H9 (cell line): ENCODE measurements at regions not wholly inside any gene's neighbourhood (a gene's known extent, or its start where the extent isn't known, plus 50 kb on each side); places are given as distances from the start of the nearest gene placed in this dataset.

Experiments used
- DNase-seq: peaks from one replicate; pipeline ENCODE4 v3.0.0-alpha.2; 2017
- H2AFZ ChIP-seq: one replicate; pipeline ENCODE4 v1.6.1; 2013; ENCODE audit warnings: mild to moderate bottlenecking, low read length, control low read depth, moderate library complexity
- H2AK5ac ChIP-seq: 2 replicates; pipeline ENCODE4 v1.6.1; 2013; ENCODE audit warnings: low read length, control low read depth, mixed read lengths; ENCODE audit not compliant: insufficient read length
- H2BK120ac ChIP-seq: one replicate; pipeline ENCODE4 v1.6.1; 2013; ENCODE audit warnings: low read depth, mild to moderate bottlenecking, low read length, control low read depth, inconsistent platforms; ENCODE audit not compliant: poor library complexity, severe bottlenecking
- H2BK12ac ChIP-seq: 2 replicates; pipeline ENCODE4 v1.6.1; 2013; ENCODE audit warnings: low read length, control low read depth, mixed read lengths, low read depth; ENCODE audit not compliant: insufficient read length
- H2BK15ac ChIP-seq: 2 replicates; pipeline ENCODE4 v1.6.1; 2013; ENCODE audit warnings: low read depth, low read length, control low read depth
- H2BK20ac ChIP-seq: one replicate; pipeline ENCODE4 v1.6.1; 2013; ENCODE audit warnings: low read depth, mild to moderate bottlenecking, low read length, control low read depth, inconsistent platforms; ENCODE audit not compliant: poor library complexity, severe bottlenecking
- H2BK5ac ChIP-seq: 2 replicates; pipeline ENCODE4 v1.6.1; 2013; ENCODE audit warnings: low read length, control low read depth, mixed read lengths; ENCODE audit not compliant: insufficient read length
- H3K14ac ChIP-seq: 2 replicates; pipeline ENCODE4 v1.6.1; 2013; ENCODE audit warnings: low read length, control low read depth; ENCODE audit not compliant: insufficient read depth
- H3K18ac ChIP-seq: 2 replicates; pipeline ENCODE4 v1.6.1; 2013; ENCODE audit warnings: low read depth, mild to moderate bottlenecking, mixed read lengths, low read length, control low read depth; ENCODE audit not compliant: insufficient read length
- H3K23ac ChIP-seq: 2 replicates; pipeline ENCODE4 v1.6.1; 2013; ENCODE audit warnings: low read length, control low read depth, mixed read lengths, low read depth; ENCODE audit not compliant: insufficient read length
- H3K23me2 ChIP-seq: 2 replicates; pipeline ENCODE4 v1.6.1; 2013; ENCODE audit warnings: low read depth, mild to moderate bottlenecking, mixed read lengths, low read length, control low read depth; ENCODE audit not compliant: insufficient read length, poor library complexity, severe bottlenecking
- H3K27ac ChIP-seq: 2 replicates; pipeline ENCODE4 v1.5.1; 2013; ENCODE audit warnings: low read length, control low read depth, mixed read lengths, low read depth; ENCODE audit not compliant: insufficient read length
- H3K27me3 ChIP-seq: 2 replicates; pipeline ENCODE4 v1.6.1; 2013; ENCODE audit warnings: low read length, control low read depth, inconsistent platforms; ENCODE audit not compliant: insufficient read depth
- H3K4ac ChIP-seq: 2 replicates; pipeline ENCODE4 v1.6.1; 2013; ENCODE audit warnings: low read depth, mild to moderate bottlenecking, control low read depth, inconsistent platforms, low read length, moderate library complexity
- H3K4me1 ChIP-seq: 2 replicates; pipeline ENCODE4 v1.6.1; 2013; ENCODE audit warnings: low read length, control low read depth, inconsistent platforms; ENCODE audit not compliant: insufficient read depth
- H3K4me2 ChIP-seq: 2 replicates; pipeline ENCODE4 v1.6.1; 2013; ENCODE audit warnings: low read length, control low read depth, mixed read lengths; ENCODE audit not compliant: insufficient read length, insufficient read depth
- H3K56ac ChIP-seq: 2 replicates; pipeline ENCODE4 v1.6.1; 2013; ENCODE audit warnings: low read depth, mild to moderate bottlenecking, mixed read lengths, low read length, control low read depth; ENCODE audit not compliant: insufficient read length
- H3K79me1 ChIP-seq: 2 replicates; pipeline ENCODE4 v1.6.1; 2013; ENCODE audit warnings: low read depth, mild to moderate bottlenecking, moderate library complexity, low read length, control low read depth, inconsistent platforms; ENCODE audit not compliant: insufficient read depth, poor library complexity, severe bottlenecking
- H3K79me2 ChIP-seq: 2 replicates; pipeline ENCODE4 v1.6.1; 2013; ENCODE audit warnings: low read length, control low read depth, inconsistent platforms; ENCODE audit not compliant: insufficient read depth
- H3K9ac ChIP-seq: 2 replicates; pipeline ENCODE4 v1.6.1; 2013; ENCODE audit warnings: low read length, control low read depth, mixed read lengths; ENCODE audit not compliant: insufficient read length; ENCODE audit errors: extremely low read depth
- H3K9me3 ChIP-seq: one replicate; pipeline ENCODE4 v1.6.1; 2013; ENCODE audit warnings: low read depth, low read length, inconsistent platforms; ENCODE audit not compliant: control insufficient read depth
- H3T11ph ChIP-seq: one replicate; pipeline ENCODE4 v1.6.1; 2013; ENCODE audit warnings: mild to moderate bottlenecking, low read length, control low read depth, inconsistent platforms
- H4K20me1 ChIP-seq: one replicate; pipeline ENCODE4 v1.6.1; 2013; ENCODE audit not compliant: control insufficient read depth, insufficient read length, insufficient read depth
- H4K5ac ChIP-seq: 2 replicates; pipeline ENCODE4 v1.6.1; 2013; ENCODE audit warnings: low read depth, mild to moderate bottlenecking, mixed read lengths, low read length, control low read depth; ENCODE audit not compliant: insufficient read length
- H4K8ac ChIP-seq: replicated peaks from 2 replicates; pipeline ENCODE4 v1.6.1; 2013; ENCODE audit warnings: low read length, control low read depth, mixed read lengths, low read depth; ENCODE audit not compliant: insufficient read length
- H4K91ac ChIP-seq: 2 replicates; pipeline ENCODE4 v1.6.1; 2013; ENCODE audit warnings: low read depth, mild to moderate bottlenecking, moderate library complexity, mixed read lengths, low read length, control low read depth; ENCODE audit not compliant: insufficient read length
- H3K27ac Mint-ChIP-seq, 3 experiments: 2 replicates in 2 of 3; 3 replicates in 1 of 3; pipeline ENCODE4 v1.8.0; 2020 to 2021; ENCODE audit warnings: mixed read lengths in 3 of 3, mild to moderate bottlenecking in 1 of 3, moderate library complexity in 1 of 3
- H3K27me3 Mint-ChIP-seq: 2 replicates; pipeline ENCODE4 v1.8.0; 2021; ENCODE audit warnings: low read depth, mild to moderate bottlenecking, moderate library complexity, mixed read lengths
- H3K36me3 Mint-ChIP-seq, 3 experiments: 2 replicates in 2 of 3; 3 replicates in 1 of 3; pipeline ENCODE4 v1.8.0; 2020 to 2021; ENCODE audit warnings: low read depth in 3 of 3, mixed read lengths in 3 of 3; ENCODE audit not compliant: insufficient read depth in 1 of 3
- H3K4me1 Mint-ChIP-seq, 2 experiments: 2 replicates each; pipeline ENCODE4 v1.8.0; 2020; ENCODE audit warnings: mixed read lengths in 2 of 2
- H3K4me3 Mint-ChIP-seq, 2 experiments: 2 replicates in 1 of 2; 3 replicates in 1 of 2; pipeline ENCODE4 v1.8.0; 2020 to 2021; ENCODE audit warnings: mild to moderate bottlenecking in 2 of 2, mixed read lengths in 2 of 2, moderate library complexity in 1 of 2
- H3K9me3 Mint-ChIP-seq, 2 experiments: 2 replicates in 1 of 2; 3 replicates in 1 of 2; pipeline ENCODE4 v1.8.0; 2020; ENCODE audit warnings: mild to moderate bottlenecking in 2 of 2, mixed read lengths in 2 of 2, moderate library complexity in 1 of 2
- WGBS: extraction: QIAGEN DNeasy Blood & Tissue Kit; methylation state at CpG from one replicate; pipeline ENCODE4 v1.1.7; 2013; ENCODE audit warnings: missing lambda C conversion rate, low lambda C conversion rate, mixed read lengths; ENCODE audit not compliant: insufficient read length; ENCODE audit errors: extremely low coverage; 5-methylcytosine and 5-hydroxymethylcytosine counted together
- TF ChIP-seq, protein P1 (sequence below): fragments of 200-600 bp; sonication (generic); conservative IDR thresholded peaks from 3 replicates; pipeline ENCODE4 v1.8.0; 2021; ENCODE audit warnings: antibody characterized with exemption, mild to moderate bottlenecking

DNA sequence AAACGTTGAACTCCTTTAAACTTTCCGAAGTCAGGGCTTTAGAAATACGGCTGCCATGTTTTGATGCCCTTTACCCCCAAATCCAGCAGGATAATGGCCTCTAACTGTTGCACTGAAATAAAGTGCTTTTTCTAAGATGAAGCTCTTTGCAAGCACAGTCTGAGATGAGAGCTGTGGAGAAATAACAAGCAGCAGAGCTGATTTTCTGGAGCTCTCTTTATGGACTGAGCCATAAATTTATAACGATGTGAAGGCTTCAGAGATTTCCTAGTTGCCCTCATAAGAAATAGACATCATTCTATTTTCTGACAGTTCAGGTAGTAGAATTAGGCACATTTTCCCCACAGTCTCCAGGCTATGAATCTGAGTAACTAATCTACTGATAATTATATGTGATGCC, 567.3 kb downstream of the PDHA2 start:
- H4K5ac ChIP-seq = no peak overlapping the region
- peaks cover 3% of the 10 kb centered on the region in 2 experiments; a peak in 2 of 4 replicates for H3K4me1 Mint-ChIP-seq

More for the DNA sequence above, 567.3 kb downstream of the PDHA2 start:
- Histone ChIP-seq H3K23me2 (no peaks in the 10 kb centered on the region), H3K27me3 (no peaks in the 10 kb centered on the region), H2BK5ac (no peak overlapping the region), H3T11ph (no peak overlapping the region), H2BK12ac (no peak overlapping the region), H3K79me1 (no peaks in the 10 kb centered on the region), H2AFZ (no peak overlapping the region), H2AK5ac (no peak overlapping the region), H3K56ac (no peak overlapping the region), H3K4me2 (no peak overlapping the region), H3K18ac (no peak overlapping the region), H3K9ac (no peak overlapping the region), H4K91ac (no peak overlapping the region), H3K4ac (no peak overlapping the region), H3K79me2 (no peaks in the 10 kb centered on the region), H2BK15ac (no peak overlapping the region), H3K23ac (no peak overlapping the region), H2BK120ac (no peak overlapping the region), H3K9me3 (no peaks in the 10 kb centered on the region), H2BK20ac (no peak overlapping the region), H3K14ac (no peak overlapping the region), H4K8ac (no peak overlapping the region), H3K4me1 (no peaks in the 10 kb centered on the region), H3K27ac (no peak overlapping the region), H4K20me1 (no peaks in the 10 kb centered on the region)
- H3K36me3 Mint-ChIP-seq = no peaks in the 10 kb centered on the region; a peak in 1 of 7 replicates
- no CpG with 5 or more reads among the region's 4 CpGs for WGBS
- TF ChIP-seq, protein P1, sequence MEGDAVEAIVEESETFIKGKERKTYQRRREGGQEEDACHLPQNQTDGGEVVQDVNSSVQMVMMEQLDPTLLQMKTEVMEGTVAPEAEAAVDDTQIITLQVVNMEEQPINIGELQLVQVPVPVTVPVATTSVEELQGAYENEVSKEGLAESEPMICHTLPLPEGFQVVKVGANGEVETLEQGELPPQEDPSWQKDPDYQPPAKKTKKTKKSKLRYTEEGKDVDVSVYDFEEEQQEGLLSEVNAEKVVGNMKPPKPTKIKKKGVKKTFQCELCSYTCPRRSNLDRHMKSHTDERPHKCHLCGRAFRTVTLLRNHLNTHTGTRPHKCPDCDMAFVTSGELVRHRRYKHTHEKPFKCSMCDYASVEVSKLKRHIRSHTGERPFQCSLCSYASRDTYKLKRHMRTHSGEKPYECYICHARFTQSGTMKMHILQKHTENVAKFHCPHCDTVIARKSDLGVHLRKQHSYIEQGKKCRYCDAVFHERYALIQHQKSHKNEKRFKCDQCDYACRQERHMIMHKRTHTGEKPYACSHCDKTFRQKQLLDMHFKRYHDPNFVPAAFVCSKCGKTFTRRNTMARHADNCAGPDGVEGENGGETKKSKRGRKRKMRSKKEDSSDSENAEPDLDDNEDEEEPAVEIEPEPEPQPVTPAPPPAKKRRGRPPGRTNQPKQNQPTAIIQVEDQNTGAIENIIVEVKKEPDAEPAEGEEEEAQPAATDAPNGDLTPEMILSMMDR = no peak
- no peaks in the 10 kb centered on the region; a peak in 3 of 5 replicates for H3K9me3 Mint-ChIP-seq
- H3K27ac Mint-ChIP-seq = no peak overlapping the region
- H3K27me3 Mint-ChIP-seq = no peaks in the 10 kb centered on the region
- no peak for DNase-seq
- H3K4me3 Mint-ChIP-seq = no peak overlapping the region
